Kidney (tissue), 13 donors: ENCODE measurements at regions not wholly inside any gene's neighbourhood (a gene's known extent, or its start where the extent isn't known, plus 50 kb on each side); places are given as distances from the start of the nearest gene placed in this dataset.

Source experiments
- DNase-seq, 5 donors: peaks; one replicate each; pipeline ENCODE4 v3.0.0-alpha.2; 2013 to 2020
- FAIRE-seq: peaks from 2 replicates; lab custom pipeline; 2012; peaks lifted over from hg19 to GRCh38; lab: Jason Lieb, UNC
- H3K27ac ChIP-seq, 2 donors: one replicate each; pipeline ENCODE4 v1.7.0; 2013; ENCODE audit warnings: low read depth in 2 of 2, low read length in 2 of 2, inconsistent platforms in 1 of 2
- H3K27me3 ChIP-seq: one replicate; pipeline ENCODE4 v1.7.1; 2013; ENCODE audit warnings: low read length, inconsistent platforms; ENCODE audit not compliant: control insufficient read depth, insufficient read depth
- H3K36me3 ChIP-seq, 3 donors: one replicate each; pipeline versions ENCODE4 v1.7.0 to v1.7.1; 2013; ENCODE audit warnings: low read length in 3 of 3, control low read depth in 1 of 3, inconsistent platforms in 1 of 3; ENCODE audit not compliant: insufficient read depth in 3 of 3, control insufficient read depth in 2 of 3
- H3K4me1 ChIP-seq, 3 donors: one replicate each; pipeline versions ENCODE4 v1.7.0 to v1.7.1; 2013; ENCODE audit warnings: low read length in 3 of 3, inconsistent platforms in 1 of 3, low read depth in 1 of 3; ENCODE audit not compliant: control insufficient read depth in 2 of 3, insufficient read depth in 2 of 3
- H3K4me3 ChIP-seq, 3 donors: one replicate each; pipeline versions ENCODE4 v1.7.0 to v1.8.1; 2013; ENCODE audit warnings: low read length in 3 of 3, control low read depth in 1 of 3, inconsistent platforms in 1 of 3
- H3K9ac ChIP-seq, 3 donors: one replicate each; pipeline versions ENCODE4 v1.7.0 to v1.7.1; 2013; ENCODE audit warnings: low read length in 3 of 3, control low read depth in 1 of 3, inconsistent platforms in 1 of 3
- H3K9me3 ChIP-seq, 3 donors: one replicate each; pipeline versions ENCODE4 v1.7.0 to v1.7.1; 2013; ENCODE audit warnings: low read length in 3 of 3, control low read depth in 1 of 3, inconsistent platforms in 1 of 3; ENCODE audit not compliant: control insufficient read depth in 2 of 3, insufficient read depth in 1 of 3
- CTCF ChIP-seq: IDR thresholded peaks from 3 replicates; pipeline ENCODE4 v1.5.1; 2012; ENCODE audit warnings: mild to moderate bottlenecking, moderate library complexity, borderline replicate concordance; ENCODE audit not compliant: insufficient read depth; ENCODE audit errors: extremely low read depth
- intact Hi-C: fragments of 100-400 bp; cut with DNase I; formaldehyde crosslinking; loops from one replicate; pipeline ENCODE4 v1.11.1; 2022
- donor health status: control.
- donor health status: control.
- donor health status: control.
- donor health status: control.
- donor health status: control.
- donor health status: DM: yes; HTN: yes; CAD: no.
- donor health status: Normal renal cell carcinoma (clear cell type).

DNA sequence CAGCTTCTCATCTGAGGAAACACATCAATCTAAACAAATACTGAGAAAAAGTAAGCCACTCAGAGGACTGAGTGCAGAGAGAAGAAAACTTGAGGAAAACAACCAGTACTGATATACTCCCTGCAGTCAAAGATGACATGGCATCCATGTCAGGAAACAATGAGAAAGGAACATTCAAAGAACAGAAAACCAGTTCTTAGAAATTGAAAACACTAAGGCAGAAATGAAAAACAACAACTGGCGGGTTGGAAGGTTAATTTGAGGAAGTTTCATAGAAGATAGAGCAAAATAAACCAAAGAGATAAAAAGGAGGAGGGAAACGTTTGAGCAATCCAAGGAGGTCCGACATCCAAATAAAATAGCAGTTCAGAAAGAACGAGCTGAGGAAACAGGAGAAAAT is 475.2 kb downstream of the HINT1 start:
- no peaks in the 10 kb centered on the region for H3K9me3 ChIP-seq
- intact Hi-C loops = no loop called here

DNA sequence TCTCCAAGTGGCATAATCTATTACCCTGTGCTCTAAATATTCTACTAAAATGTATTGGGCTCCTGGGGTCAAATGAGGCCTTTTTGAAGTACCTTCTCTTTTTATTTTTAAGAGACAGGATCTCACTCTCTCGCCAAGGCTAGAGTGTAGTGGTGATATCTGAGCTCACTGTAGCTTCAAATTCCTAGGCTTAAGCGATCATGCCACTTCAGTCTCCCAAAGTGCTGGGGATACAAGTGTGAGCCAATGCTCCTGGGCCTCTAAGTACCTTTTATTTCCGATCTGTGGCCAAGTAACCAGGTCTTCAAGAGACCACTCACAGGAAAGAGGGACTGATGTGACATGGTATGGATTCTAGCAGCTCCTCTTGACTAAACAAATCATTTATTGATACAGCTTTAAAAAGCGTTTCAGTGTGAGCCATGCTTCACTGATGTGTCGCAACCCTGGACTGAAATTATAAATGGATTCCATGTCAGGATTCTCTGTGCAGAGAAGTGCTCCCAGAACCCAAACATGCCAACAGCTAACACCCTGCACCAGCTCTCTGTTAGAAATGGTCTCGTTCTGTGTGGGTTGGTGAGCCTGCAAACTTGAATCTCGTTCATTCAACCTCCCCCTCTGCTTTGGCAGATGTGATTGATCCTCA is 477.8 kb downstream of the HINT1 start:
- FAIRE-seq (no peak), DNase-seq (no peak)
- Histone ChIP-seq H3K27me3 (no peaks in the 10 kb centered on the region), H3K4me1 (no peaks in the 10 kb centered on the region), H3K27ac (no peak overlapping the region), H3K9me3 (no peaks in the 10 kb centered on the region), H3K4me3 (no peak overlapping the region), H3K36me3 (no peaks in the 10 kb centered on the region), H3K9ac (no peak overlapping the region)
- TF ChIP-seq CTCF = no peak
- intact Hi-C loops = no loop called here

More for the DNA sequence above, 475.2 kb downstream of the HINT1 start:
- TF ChIP-seq CTCF = no peak
- DNase-seq (no peak), FAIRE-seq (no peak)
- Histone ChIP-seq H3K27ac (no peak overlapping the region), H3K4me3 (no peak overlapping the region), H3K27me3 (no peaks in the 10 kb centered on the region), H3K9ac (no peak overlapping the region), H3K4me1 (no peaks in the 10 kb centered on the region), H3K36me3 (no peaks in the 10 kb centered on the region)

GRCh38 chr5:130678637-130679036 is 486.4 kb downstream of the HINT1 start:
- Histone ChIP-seq H3K9me3 (no peaks in the 10 kb centered on the region), H3K4me1 (no peaks in the 10 kb centered on the region), H3K36me3 (no peaks in the 10 kb centered on the region), H3K4me3 (no peak overlapping the region), H3K27ac (no peak overlapping the region), H3K27me3 (no peaks in the 10 kb centered on the region), H3K9ac (no peak overlapping the region)
- FAIRE-seq (no peak), DNase-seq (no peak)
- intact Hi-C loops = no loop called here
- no peak for TF ChIP-seq CTCF

GRCh38 chr5:130666462-130666861 is 498.6 kb downstream of the HINT1 start:
- no peak for FAIRE-seq
- intact Hi-C loops = no loop called here
- H3K27me3 ChIP-seq = no peaks in the 10 kb centered on the region

More at GRCh38 chr5:130666462-130666861, 498.6 kb downstream of the HINT1 start:
- DNase-seq = no peak
- no peak overlapping the region for H3K27ac ChIP-seq
- H3K4me3 ChIP-seq = no peak overlapping the region
- H3K4me1 ChIP-seq = no peaks in the 10 kb centered on the region
- H3K9me3 ChIP-seq = no peaks in the 10 kb centered on the region
- H3K9ac ChIP-seq = no peak overlapping the region
- no peaks in the 10 kb centered on the region for H3K36me3 ChIP-seq
- TF ChIP-seq CTCF = no peak
